ENCODE measurements at regions not wholly inside any gene's neighbourhood (a gene's known extent, or its start where the extent isn't known, plus 50 kb on each side); places are given as distances from the start of the nearest gene placed in this dataset.

- peak; percentile 4 for DNase-seq
These were observed 225.8 kb downstream of the ETS1 start for GRCh38 chr11:128361451-128362020.

- no peak for DNase-seq
These were observed 227.8 kb downstream of the ETS1 start for GRCh38 chr11:128359515-128359914.

GRCh38 chr11:128357073-128357472 is 230.3 kb downstream of the ETS1 start:
- no peak for DNase-seq

- no peak for DNase-seq
These were observed 231.8 kb downstream of the ETS1 start for GRCh38 chr11:128355558-128355957.

- DNase-seq = no peak
These were observed 232.9 kb downstream of the ETS1 start for GRCh38 chr11:128354476-128354875.

- DNase-seq = no peak
These were observed 236.2 kb downstream of the ETS1 start for GRCh38 chr11:128351168-128351567.

GRCh38 chr11:128349650-128350299 is 237.6 kb downstream of the ETS1 start:
- DNase-seq = no peak

GRCh38 chr11:128346804-128347203 is 240.6 kb downstream of the ETS1 start:
- DNase-seq = no peak

- DNase-seq = no peak
These were observed 242.0 kb downstream of the ETS1 start for GRCh38 chr11:128345316-128345715.

- DNase-seq = no peak
These were observed 243.5 kb downstream of the ETS1 start for GRCh38 chr11:128343870-128344269.

GRCh38 chr11:128343135-128343514 is 244.2 kb downstream of the ETS1 start:
- no peak for DNase-seq

- no peak for DNase-seq
These were observed 244.7 kb downstream of the ETS1 start for GRCh38 chr11:128342511-128343134.

GRCh38 chr11:128341280-128342248 is 245.8 kb downstream of the ETS1 start:
- DNase-seq = no peak

- no peak for DNase-seq
These were observed 247.6 kb downstream of the ETS1 start for GRCh38 chr11:128339792-128340191.

- DNase-seq = no peak
These were observed 248.5 kb downstream of the ETS1 start for GRCh38 chr11:128338811-128339210.

GRCh38 chr11:128336203-128336602 is 251.2 kb downstream of the ETS1 start:
- DNase-seq = no peak

GRCh38 chr11:128335729-128336128 is 251.6 kb downstream of the ETS1 start:
- DNase-seq = no peak

- DNase-seq = no peak
These were observed 252.9 kb downstream of the ETS1 start for GRCh38 chr11:128334311-128335044.

- DNase-seq = no peak
These were observed 256.0 kb downstream of the ETS1 start for GRCh38 chr11:128331317-128331716.

- DNase-seq = no peak
These were observed 257.2 kb downstream of the ETS1 start for GRCh38 chr11:128330203-128330602.

GRCh38 chr11:128328955-128329551 is 258.3 kb downstream of the ETS1 start:
- DNase-seq = no peak

- DNase-seq = no peak
These were observed 260.1 kb downstream of the ETS1 start for GRCh38 chr11:128327274-128327673.

All from retina (tissue), 1 donor.